Calu3 (cell line): ENCODE measurements at regions not wholly inside any gene's neighbourhood (a gene's known extent, or its start where the extent isn't known, plus 50 kb on each side); places are given as distances from the start of the nearest gene placed in this dataset.

Experiments
- BruUV-seq: library from RNA; stranded (reverse); fragments of 400-500 nt; replicated peaks from 2 replicates; lab custom pipeline; 2021; lab: Mats Ljungman, UMichigan
- CTCF ChIA-PET: fragments of 300-600 bp; sonication (Branson Sonifier 250); formaldehyde crosslinking; loops from one replicate; lab custom pipeline; 2022; ENCODE audit warnings: antibody characterized with exemption; lab: Charles Lee
- DNase-seq: peaks from one replicate; pipeline ENCODE4 v3.0.0; 2022
- H3K27ac Mint-ChIP-seq: one replicate; pipeline ENCODE4 v1.8.0; 2022; ENCODE audit warnings: mixed read lengths; ENCODE audit not compliant: unreplicated experiment
- H3K27me3 Mint-ChIP-seq: one replicate; pipeline ENCODE4 v1.8.0; 2022; ENCODE audit warnings: mixed read lengths; ENCODE audit not compliant: unreplicated experiment
- H3K36me3 Mint-ChIP-seq: one replicate; pipeline ENCODE4 v1.8.0; 2022; ENCODE audit warnings: mild to moderate bottlenecking, moderate library complexity, mixed read lengths; ENCODE audit not compliant: insufficient read depth, unreplicated experiment
- H3K4me1 Mint-ChIP-seq: one replicate; pipeline ENCODE4 v1.8.0; 2022; ENCODE audit warnings: mild to moderate bottlenecking, low read depth, mixed read lengths; ENCODE audit not compliant: unreplicated experiment
- H3K4me3 Mint-ChIP-seq: one replicate; pipeline ENCODE4 v1.8.0; 2022; ENCODE audit warnings: mild to moderate bottlenecking, low read depth, moderate library complexity, mixed read lengths; ENCODE audit not compliant: unreplicated experiment
- H3K9me3 Mint-ChIP-seq: one replicate; pipeline ENCODE4 v1.8.0; 2022; ENCODE audit warnings: low read depth, mixed read lengths; ENCODE audit not compliant: unreplicated experiment
- intact Hi-C: fragments of 100-400 bp; cut with micrococcal nuclease; formaldehyde crosslinking; loops from one replicate; pipeline ENCODE4 v1.10.0; 2022; ENCODE audit not compliant: unreplicated experiment
- TF ChIP-seq, protein P1 (sequence below): fragments of 200-600 bp; IDR thresholded peaks from one replicate; pipeline ENCODE4 v1.8.0; 2022; ENCODE audit warnings: antibody characterized with exemption; ENCODE audit not compliant: unreplicated experiment

GRCh38 chr5:136642976-136643375 is 277.6 kb upstream of the TRPC7 start:
- no peaks in the 10 kb centered on the region for H3K9me3 Mint-ChIP-seq
- CTCF ChIA-PET, result interaction anchor here (0.6 kb wide), 1 partner anchor 400 kb away, joined by 3 read pairs; no protein-coding TSS in a partner anchor
- no peaks in the 10 kb centered on the region for H3K4me1 Mint-ChIP-seq
- BruUV-seq, result no TSS peak
- no peak overlapping the region for H3K27ac Mint-ChIP-seq
- H3K27me3 Mint-ChIP-seq, result peaks cover 73% of the 10 kb centered on the region
- no peaks in the 10 kb centered on the region for H3K36me3 Mint-ChIP-seq
- intact Hi-C loops, result no loop called here
- TF ChIP-seq, protein P1, sequence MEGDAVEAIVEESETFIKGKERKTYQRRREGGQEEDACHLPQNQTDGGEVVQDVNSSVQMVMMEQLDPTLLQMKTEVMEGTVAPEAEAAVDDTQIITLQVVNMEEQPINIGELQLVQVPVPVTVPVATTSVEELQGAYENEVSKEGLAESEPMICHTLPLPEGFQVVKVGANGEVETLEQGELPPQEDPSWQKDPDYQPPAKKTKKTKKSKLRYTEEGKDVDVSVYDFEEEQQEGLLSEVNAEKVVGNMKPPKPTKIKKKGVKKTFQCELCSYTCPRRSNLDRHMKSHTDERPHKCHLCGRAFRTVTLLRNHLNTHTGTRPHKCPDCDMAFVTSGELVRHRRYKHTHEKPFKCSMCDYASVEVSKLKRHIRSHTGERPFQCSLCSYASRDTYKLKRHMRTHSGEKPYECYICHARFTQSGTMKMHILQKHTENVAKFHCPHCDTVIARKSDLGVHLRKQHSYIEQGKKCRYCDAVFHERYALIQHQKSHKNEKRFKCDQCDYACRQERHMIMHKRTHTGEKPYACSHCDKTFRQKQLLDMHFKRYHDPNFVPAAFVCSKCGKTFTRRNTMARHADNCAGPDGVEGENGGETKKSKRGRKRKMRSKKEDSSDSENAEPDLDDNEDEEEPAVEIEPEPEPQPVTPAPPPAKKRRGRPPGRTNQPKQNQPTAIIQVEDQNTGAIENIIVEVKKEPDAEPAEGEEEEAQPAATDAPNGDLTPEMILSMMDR, result no peak
- DNase-seq, result no peak
- H3K4me3 Mint-ChIP-seq, result no peak overlapping the region

- Mint-ChIP-seq H3K27ac (no peak overlapping the region), H3K27me3 (peaks cover 96% of the 10 kb centered on the region), H3K9me3 (no peaks in the 10 kb centered on the region), H3K36me3 (no peaks in the 10 kb centered on the region), H3K4me1 (no peaks in the 10 kb centered on the region), H3K4me3 (no peak overlapping the region)
- intact Hi-C loops, result no loop called here
- CTCF ChIA-PET, result no interaction called here
- no TSS peak for BruUV-seq
- TF ChIP-seq, protein P1, result no peak
- no peak for DNase-seq
Observed at GRCh38 chr5:136639616-136640015, 274.3 kb upstream of the TRPC7 start.

GRCh38 chr5:136638084-136638483 is 272.7 kb upstream of the TRPC7 start:
- CTCF ChIA-PET, result interaction anchor here (0.9 to 1.6 kb wide), 2 partner anchors 48 to 132 kb away, joined by 4 to 10 read pairs; no protein-coding TSS in a partner anchor
- Mint-ChIP-seq H3K36me3 (no peaks in the 10 kb centered on the region), H3K27ac (no peak overlapping the region), H3K27me3 (peaks cover 82% of the 10 kb centered on the region), H3K4me1 (no peaks in the 10 kb centered on the region), H3K9me3 (no peaks in the 10 kb centered on the region), H3K4me3 (no peak overlapping the region)
- intact Hi-C loops, result no loop called here
- no TSS peak for BruUV-seq
- TF ChIP-seq, protein P1, result no peak
- no peak for DNase-seq

DNA sequence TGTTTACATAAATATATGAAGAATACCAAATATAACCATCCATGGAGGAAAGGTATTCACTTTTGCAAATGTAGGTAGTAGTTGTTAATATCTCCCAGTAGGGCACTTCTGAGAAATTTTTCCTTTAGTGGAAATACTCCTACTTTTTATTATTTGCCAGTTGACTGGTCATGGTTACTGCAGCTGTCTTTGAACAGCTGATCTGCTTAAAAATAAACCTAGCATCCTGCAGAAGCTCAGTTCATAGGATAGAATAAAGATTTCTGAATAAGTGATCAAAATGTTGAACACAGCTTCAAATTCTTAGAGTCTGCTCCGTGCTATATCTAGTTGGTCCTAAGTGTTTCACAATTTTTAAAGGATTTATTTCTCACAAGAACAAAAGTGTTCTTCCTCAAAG is 270.7 kb upstream of the TRPC7 start:
- Mint-ChIP-seq H3K27ac (no peak overlapping the region), H3K27me3 (peaks cover 61% of the 10 kb centered on the region), H3K36me3 (no peaks in the 10 kb centered on the region), H3K9me3 (no peaks in the 10 kb centered on the region), H3K4me3 (no peak overlapping the region), H3K4me1 (no peaks in the 10 kb centered on the region)
- no TSS peak for BruUV-seq
- intact Hi-C loops, result no loop called here
- TF ChIP-seq, protein P1, result no peak
- CTCF ChIA-PET, result interaction anchor here (0.7 to 1.6 kb wide), 2 partner anchors 50 to 70 kb away, joined by 3 to 4 read pairs; no protein-coding TSS in a partner anchor
- DNase-seq, result no peak
